ENCODE measurements at regions not wholly inside any gene's neighbourhood (a gene's known extent, or its start where the extent isn't known, plus 50 kb on each side); places are given as distances from the start of the nearest gene placed in this dataset.

GRCh38 chr11:19560156-19560555 is 152.5 kb upstream of the NAV2 start:
- no peak for DNase-seq
- Histone ChIP-seq H3K27ac (no peak overlapping the region), H3K27me3 (no peaks in the 10 kb centered on the region), H3K9me3 (no peaks in the 10 kb centered on the region), H3K4me1 (peaks cover 0 to 24% (median 17%) of the 10 kb centered on the region in 4 donors), H3K36me3 (no peaks in the 10 kb centered on the region), H3K4me3 (no peak overlapping the region)
- no peak for TF ChIP-seq CTCF (IDR thresholded peaks at IDR 0.05)
- no peak for TF ChIP-seq EP300 (IDR thresholded peaks at IDR 0.05)
- TF ChIP-seq POLR2AphosphoS5 (IDR thresholded peaks at IDR 0.05), result no peak
- no peak for TF ChIP-seq POLR2A (IDR thresholded peaks at IDR 0.05)
- 30 to 65% methylated on average over 5 of the region's 5 CpGs for WGBS, 2 donors
- intact Hi-C loops (cut with DNase I), result no loop called here

- no peak for DNase-seq
- Histone ChIP-seq H3K27ac (no peak overlapping the region), H3K36me3 (no peaks in the 10 kb centered on the region), H3K4me3 (no peak overlapping the region), H3K9me3 (no peaks in the 10 kb centered on the region), H3K4me1 (peaks cover 0 to 20% (median 13%) of the 10 kb centered on the region in 4 donors), H3K27me3 (no peaks in the 10 kb centered on the region)
- TF ChIP-seq POLR2AphosphoS5 (IDR thresholded peaks at IDR 0.05), result no peak
- no peak for TF ChIP-seq POLR2A (IDR thresholded peaks at IDR 0.05)
- no peak for TF ChIP-seq CTCF (IDR thresholded peaks at IDR 0.05)
- TF ChIP-seq EP300 (IDR thresholded peaks at IDR 0.05), result no peak
- intact Hi-C loops (cut with DNase I), result loop anchor here (2.0 to 10.0 kb wide), 5 partner anchors 243 to 795 kb away; no protein-coding TSS in a partner anchor
- WGBS, 2 donors, result 66 to 69% methylated on average over 6 of the region's 6 CpGs
Measured at GRCh38 chr11:19559746-19560145, 152.9 kb upstream of the NAV2 start.

GRCh38 chr11:19558189-19558986 is 154.2 kb upstream of the NAV2 start:
- TF ChIP-seq POLR2A (IDR thresholded peaks at IDR 0.05) (no peak), EP300 (IDR thresholded peaks at IDR 0.05) (no peak), CTCF (IDR thresholded peaks at IDR 0.05) (no peak), POLR2AphosphoS5 (IDR thresholded peaks at IDR 0.05) (no peak)
- 83 to 89% methylated on average over 12 of the region's 12 CpGs for WGBS, 2 donors
- H3K27me3 ChIP-seq, result no peaks in the 10 kb centered on the region

GRCh38 chr11:19557720-19558140 is 154.9 kb upstream of the NAV2 start:
- H3K27me3 ChIP-seq, result no peaks in the 10 kb centered on the region
- DNase-seq, result peak; percentile 91
- intact Hi-C loops (cut with DNase I), result loop anchor here (2.0 to 10.0 kb wide), 5 partner anchors 245 to 797 kb away; no protein-coding TSS in a partner anchor
- peaks cover 0 to 11% (median 4%) of the 10 kb centered on the region in 4 donors for H3K4me1 ChIP-seq
- 2 to 5% methylated on average over 7 of the region's 7 CpGs for WGBS, 2 donors
- H3K9me3 ChIP-seq, result no peaks in the 10 kb centered on the region
- H3K4me3 ChIP-seq, result no peak overlapping the region
- no peak overlapping the region for H3K27ac ChIP-seq
- TF ChIP-seq POLR2AphosphoS5 (IDR thresholded peaks at IDR 0.05), result peak in 2 of 4 donors; percentile 53 to 70
- peak; percentile 74 to 88 (median 78) for TF ChIP-seq CTCF (IDR thresholded peaks at IDR 0.05)
- TF ChIP-seq EP300 (IDR thresholded peaks at IDR 0.05), result no peak
- TF ChIP-seq POLR2A (IDR thresholded peaks at IDR 0.05), result no peak
- no peaks in the 10 kb centered on the region for H3K36me3 ChIP-seq

More at GRCh38 chr11:19558189-19558986, 154.2 kb upstream of the NAV2 start:
- no peaks in the 10 kb centered on the region for H3K9me3 ChIP-seq
- no peaks in the 10 kb centered on the region for H3K36me3 ChIP-seq
- no peak overlapping the region for H3K4me3 ChIP-seq
- intact Hi-C loops (cut with DNase I), result loop anchor here (2.0 to 10.0 kb wide), 5 partner anchors 244 to 796 kb away; no protein-coding TSS in a partner anchor
- no peak for DNase-seq
- peaks cover 0 to 11% (median 4%) of the 10 kb centered on the region in 4 donors for H3K4me1 ChIP-seq
- no peak overlapping the region for H3K27ac ChIP-seq
